ENCODE measurements at regions not wholly inside any gene's neighbourhood (a gene's known extent, or its start where the extent isn't known, plus 50 kb on each side); places are given as distances from the start of the nearest gene placed in this dataset.
A peak's percentile ranks its signal among the peaks of the same experiment; 100 is the strongest.

GRCh38 chr7:94823947-94824346 lies 83.4 kb upstream of the PPP1R9A start (continued):
- TF ChIP-seq ATF4 (CRISPR knock-in tag; IDR thresholded peaks at IDR 0.05) (peak in 1 of 2 experiments; percentile 89; a peak in 2 of 4 replicates), MYC (CRISPR knock-in tag; IDR thresholded peaks at IDR 0.05; ENCODE audit: borderline replicate concordance) (no peak), STAT6 (CRISPR knock-in tag; IDR thresholded peaks at IDR 0.05; ENCODE audit: borderline replicate concordance) (no peak), ARID5B (CRISPR knock-in tag; IDR thresholded peaks at IDR 0.05) (peak; percentile 45), CEBPB (IDR thresholded peaks at IDR 0.05; ENCODE audit: borderline replicate concordance, low read depth, low read length) (peak; percentile 25; the same call in 1 of the 2 replicates), TOPORS (CRISPR knock-in tag; IDR thresholded peaks at IDR 0.05) (no peak), SOX13 (IDR thresholded peaks at IDR 0.05) (no peak), SOX13 (CRISPR knock-in tag; conservative IDR thresholded peaks at IDR 0.05 in 1 of 2, IDR thresholded peaks at IDR 0.05 in 1 of 2) (peak in 1 of 2 experiments; percentile 77; a peak in 2 of 4 replicates), SIX1 (CRISPR knock-in tag; IDR thresholded peaks at IDR 0.05; ENCODE audit: borderline replicate concordance) (no peak), NR1H2 (CRISPR knock-in tag; IDR thresholded peaks at IDR 0.05; ENCODE audit: borderline replicate concordance, low read depth) (no peak), NFE2 (CRISPR knock-in tag; IDR thresholded peaks at IDR 0.05) (no peak), ZBTB49 (CRISPR knock-in tag; IDR thresholded peaks at IDR 0.05; ENCODE audit: borderline replicate concordance) (no peak), JUND (CRISPR knock-in tag; IDR thresholded peaks at IDR 0.05) (peak; percentile 69; the same call in 1 of the 2 replicates), SOX6 (IDR thresholded peaks at IDR 0.05) (no peak), SOX6 (CRISPR knock-in tag; IDR thresholded peaks at IDR 0.05) (peak; percentile 74), HNRNPK (IDR thresholded peaks at IDR 0.05; ENCODE audit: low read depth, low read length, poor library complexity, severe bottlenecking) (no peak), CEBPG (CRISPR knock-in tag; IDR thresholded peaks at IDR 0.05) (0 out of 2 replicates have a peak, but pooled peaks have one; percentile 34), FOSL2 (CRISPR knock-in tag; IDR thresholded peaks at IDR 0.05) (peak; percentile 96), ZNF709 (CRISPR knock-in tag; IDR thresholded peaks at IDR 0.05) (no peak), ZNF33A (CRISPR knock-in tag; IDR thresholded peaks at IDR 0.05; ENCODE audit: borderline replicate concordance) (no peak), MED8 (CRISPR knock-in tag; IDR thresholded peaks at IDR 0.05; ENCODE audit: insufficient replicate concordance) (no peak), GATAD2A (CRISPR knock-in tag; IDR thresholded peaks at IDR 0.05) (0 out of 2 replicates have a peak, but pooled peaks have one; percentile 25)
